Nephron progenitor cell (in vitro differentiated cells): ENCODE measurements at regions not wholly inside any gene's neighbourhood (a gene's known extent, or its start where the extent isn't known, plus 50 kb on each side); places are given as distances from the start of the nearest gene placed in this dataset.

Experiments
- DNase-seq: peaks from one replicate; pipeline ENCODE4 v3.0.0; 2021
- H3K27ac Mint-ChIP-seq: 2 replicates; pipeline ENCODE4 v1.8.0; 2021; ENCODE audit warnings: mild to moderate bottlenecking, moderate library complexity, mixed read lengths
- H3K27me3 Mint-ChIP-seq: 2 replicates; pipeline ENCODE4 v1.8.0; 2021; ENCODE audit warnings: mild to moderate bottlenecking, low read depth, mixed read lengths; ENCODE audit not compliant: poor library complexity
- H3K36me3 Mint-ChIP-seq: 2 replicates; pipeline ENCODE4 v1.8.0; 2021; ENCODE audit warnings: low read depth, mixed read lengths
- H3K4me1 Mint-ChIP-seq: 2 replicates; pipeline ENCODE4 v1.8.0; 2021; ENCODE audit warnings: mixed read lengths
- H3K4me3 Mint-ChIP-seq: 2 replicates; pipeline ENCODE4 v1.8.0; 2021; ENCODE audit warnings: mild to moderate bottlenecking, moderate library complexity, mixed read lengths
- H3K9me3 Mint-ChIP-seq: 2 replicates; pipeline ENCODE4 v1.8.0; 2021; ENCODE audit warnings: mild to moderate bottlenecking, moderate library complexity, mixed read lengths
- CTCF ChIP-seq: fragments of 200-600 bp; sonication (generic); IDR thresholded peaks from 2 replicates; pipeline ENCODE4 v1.5.0; 2021; ENCODE audit warnings: antibody characterized with exemption

DNA sequence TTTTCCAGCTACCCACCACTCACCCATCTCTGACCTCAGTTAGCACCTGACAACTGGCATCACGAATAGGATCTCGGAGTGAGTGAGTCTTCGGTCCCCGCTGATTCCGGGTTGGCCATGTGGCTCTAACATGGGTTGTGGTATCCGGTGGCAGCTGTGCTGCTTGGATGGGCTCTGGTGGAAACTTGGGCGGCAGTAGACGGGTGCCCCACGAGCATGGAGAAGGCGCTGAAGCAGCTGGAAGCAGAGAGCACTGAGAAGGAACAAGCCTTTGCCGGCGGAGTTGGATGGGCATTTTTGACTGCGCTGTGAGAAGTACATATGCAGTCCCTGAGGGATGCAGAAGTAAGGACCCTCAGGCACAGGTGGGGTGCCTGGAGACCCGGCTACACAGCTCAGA is 1044.0 kb upstream of the ADGRL4 start:
- H3K9me3 Mint-ChIP-seq = peaks cover 14% of the 10 kb centered on the region
- no peak for TF ChIP-seq CTCF
- no peaks in the 10 kb centered on the region for H3K4me1 Mint-ChIP-seq
- H3K4me3 Mint-ChIP-seq = no peak overlapping the region
- H3K27ac Mint-ChIP-seq = no peak overlapping the region
- H3K36me3 Mint-ChIP-seq = no peaks in the 10 kb centered on the region
- DNase-seq = no peak
- peaks cover 2% of the 10 kb centered on the region for H3K27me3 Mint-ChIP-seq

- Mint-ChIP-seq H3K36me3 (no peaks in the 10 kb centered on the region), H3K4me3 (no peak overlapping the region), H3K27me3 (peaks cover 2% of the 10 kb centered on the region), H3K4me1 (no peaks in the 10 kb centered on the region), H3K27ac (no peak overlapping the region), H3K9me3 (peaks cover 14% of the 10 kb centered on the region)
- DNase-seq = no peak
- no peak for TF ChIP-seq CTCF
Measured at GRCh38 chr1:80050085-80050484, 1043.6 kb upstream of the ADGRL4 start.

DNA sequence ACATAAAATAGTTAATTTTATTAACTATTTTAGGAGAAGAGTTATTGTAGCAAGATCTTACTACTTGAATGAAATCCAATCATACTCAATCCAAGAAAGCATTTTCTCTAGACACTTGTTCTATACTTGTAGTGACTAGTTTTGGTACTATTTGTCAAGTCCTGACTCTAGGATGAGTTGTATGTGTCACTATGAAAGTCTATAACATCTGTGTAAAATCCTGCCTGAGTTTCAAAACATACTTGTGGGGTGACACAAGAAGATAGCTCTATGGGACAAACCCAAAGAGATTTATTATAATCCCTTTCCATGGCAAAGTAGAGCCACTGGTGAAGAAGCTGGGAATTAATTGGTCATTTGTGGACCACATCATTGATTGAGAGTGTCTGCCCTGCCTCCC is 1042.2 kb upstream of the ADGRL4 start:
- Mint-ChIP-seq H3K4me3 (no peak overlapping the region), H3K4me1 (no peaks in the 10 kb centered on the region)

GRCh38 chr1:80047791-80048190 is 1041.3 kb upstream of the ADGRL4 start:
- Mint-ChIP-seq H3K4me1 (no peaks in the 10 kb centered on the region), H3K36me3 (no peaks in the 10 kb centered on the region), H3K4me3 (no peak overlapping the region), H3K27ac (no peak overlapping the region), H3K9me3 (peaks cover 6% of the 10 kb centered on the region), H3K27me3 (peaks cover 2% of the 10 kb centered on the region)
- DNase-seq = no peak
- TF ChIP-seq CTCF = no peak

More for the DNA sequence above, 1042.2 kb upstream of the ADGRL4 start:
- no peak for TF ChIP-seq CTCF
- H3K36me3 Mint-ChIP-seq = no peaks in the 10 kb centered on the region
- H3K9me3 Mint-ChIP-seq = peaks cover 8% of the 10 kb centered on the region
- no peak for DNase-seq
- H3K27ac Mint-ChIP-seq = no peak overlapping the region
- H3K27me3 Mint-ChIP-seq = peaks cover 2% of the 10 kb centered on the region

GRCh38 chr1:80044662-80045061 is 1038.1 kb upstream of the ADGRL4 start:
- H3K36me3 Mint-ChIP-seq = no peaks in the 10 kb centered on the region
- DNase-seq = no peak
- H3K27me3 Mint-ChIP-seq = peaks cover 5% of the 10 kb centered on the region
- H3K4me3 Mint-ChIP-seq = no peak overlapping the region
- TF ChIP-seq CTCF = no peak
- H3K27ac Mint-ChIP-seq = no peak overlapping the region
- H3K4me1 Mint-ChIP-seq = no peaks in the 10 kb centered on the region
- no peaks in the 10 kb centered on the region for H3K9me3 Mint-ChIP-seq

DNA sequence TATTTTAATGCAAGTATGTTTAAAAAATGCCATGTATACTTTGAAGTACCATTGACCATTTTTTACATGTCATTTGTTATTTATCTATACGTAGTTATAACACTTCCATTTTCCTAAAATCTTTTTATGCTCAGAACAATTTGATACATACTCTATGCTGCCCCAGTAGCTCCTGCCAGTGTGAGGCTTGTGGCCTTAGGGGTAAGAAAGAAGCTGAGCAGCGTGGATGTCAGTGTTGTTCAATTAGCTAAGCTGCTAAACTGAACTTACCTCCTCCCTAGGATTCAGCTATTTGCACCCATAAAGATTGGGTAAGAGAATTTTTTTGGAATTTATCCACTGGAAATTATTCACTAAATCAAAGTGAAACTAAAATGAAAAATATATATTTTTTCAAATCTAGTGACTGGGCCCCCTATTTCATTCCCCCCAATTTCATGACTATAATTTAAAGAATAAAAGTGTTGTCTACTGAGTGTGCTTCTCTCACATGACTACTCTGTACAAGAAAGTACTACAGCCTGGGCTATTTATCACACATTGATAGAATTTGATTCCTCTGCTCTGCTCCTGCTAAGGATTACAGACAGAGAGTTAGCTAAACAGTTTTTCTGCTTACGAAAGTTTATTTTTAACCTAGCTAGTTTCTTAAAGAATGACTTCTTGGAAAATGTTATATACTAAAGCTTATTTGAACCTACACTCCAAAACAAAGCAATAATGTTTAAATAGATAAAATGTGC is 1030.3 kb upstream of the ADGRL4 start:
- H3K27me3 Mint-ChIP-seq = no peaks in the 10 kb centered on the region
- DNase-seq = no peak
- H3K4me1 Mint-ChIP-seq = no peaks in the 10 kb centered on the region
- H3K27ac Mint-ChIP-seq = no peak overlapping the region
- H3K4me3 Mint-ChIP-seq = no peak overlapping the region
- H3K36me3 Mint-ChIP-seq = no peaks in the 10 kb centered on the region
- no peaks in the 10 kb centered on the region for H3K9me3 Mint-ChIP-seq
- no peak for TF ChIP-seq CTCF
